ENCODE measurements at regions not wholly inside any gene's neighbourhood (a gene's known extent, or its start where the extent isn't known, plus 50 kb on each side); places are given as distances from the start of the nearest gene placed in this dataset.

DNA sequence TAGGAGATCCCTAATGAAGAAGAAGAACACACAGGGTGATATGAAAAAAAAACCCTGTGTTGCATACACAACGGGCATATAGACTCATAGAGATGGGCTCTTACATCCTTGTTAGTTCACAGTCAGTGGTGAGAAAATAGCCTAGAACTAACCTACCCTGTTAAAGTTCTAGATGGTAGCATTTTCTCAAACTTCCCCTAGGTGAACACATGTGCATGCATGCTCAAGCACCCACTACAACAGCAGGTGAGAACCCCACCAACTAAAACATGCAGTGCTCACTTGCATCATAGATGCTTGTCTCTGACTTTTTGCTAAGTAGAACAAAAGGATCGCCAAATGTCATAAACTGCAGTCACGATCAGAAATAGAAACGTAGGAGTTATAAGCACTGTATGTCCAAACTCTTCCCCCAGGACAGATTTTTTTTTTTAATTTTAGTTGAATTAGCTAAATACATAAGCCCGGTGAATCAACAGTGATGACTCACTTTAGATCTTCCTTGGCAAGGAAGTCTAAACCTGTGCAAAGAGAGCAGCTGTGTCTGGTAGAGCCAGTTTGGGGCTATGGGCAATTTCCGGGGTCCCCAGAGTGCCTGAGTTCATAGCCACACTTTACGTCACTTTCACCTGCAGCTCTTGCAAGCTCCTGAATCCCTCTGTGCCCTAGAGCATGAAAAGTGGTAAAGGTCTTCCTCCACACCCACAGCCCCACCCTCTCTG is 96.2 kb upstream of the SEMA6D start:
- Histone ChIP-seq H3K4me1 (ENCODE audit: insufficient read depth, low read length, poor library complexity, severe bottlenecking) (no peaks in the 10 kb centered on the region), H3K9me3 (ENCODE audit: low read depth, low read length, poor library complexity, severe bottlenecking) (no peaks in the 10 kb centered on the region), H3K27ac (ENCODE audit: low read depth, low read length, poor library complexity, severe bottlenecking) (no peak overlapping the region), H3K36me3 (ENCODE audit: insufficient read depth, low read length, poor library complexity, severe bottlenecking) (no peaks in the 10 kb centered on the region), H3K27me3 (replicated peaks; ENCODE audit: insufficient read depth, low read depth, low read length, poor library complexity) (no peaks in the 10 kb centered on the region), H3K4me3 (ENCODE audit: low read depth, low read length, poor library complexity, severe bottlenecking) (no peak overlapping the region)
- no peak for TF ChIP-seq EZH2 (IDR thresholded peaks at IDR 0.05; ENCODE audit: borderline replicate concordance, low read depth, low read length, poor library complexity, severe bottlenecking)
- TF ChIP-seq, protein P1, sequence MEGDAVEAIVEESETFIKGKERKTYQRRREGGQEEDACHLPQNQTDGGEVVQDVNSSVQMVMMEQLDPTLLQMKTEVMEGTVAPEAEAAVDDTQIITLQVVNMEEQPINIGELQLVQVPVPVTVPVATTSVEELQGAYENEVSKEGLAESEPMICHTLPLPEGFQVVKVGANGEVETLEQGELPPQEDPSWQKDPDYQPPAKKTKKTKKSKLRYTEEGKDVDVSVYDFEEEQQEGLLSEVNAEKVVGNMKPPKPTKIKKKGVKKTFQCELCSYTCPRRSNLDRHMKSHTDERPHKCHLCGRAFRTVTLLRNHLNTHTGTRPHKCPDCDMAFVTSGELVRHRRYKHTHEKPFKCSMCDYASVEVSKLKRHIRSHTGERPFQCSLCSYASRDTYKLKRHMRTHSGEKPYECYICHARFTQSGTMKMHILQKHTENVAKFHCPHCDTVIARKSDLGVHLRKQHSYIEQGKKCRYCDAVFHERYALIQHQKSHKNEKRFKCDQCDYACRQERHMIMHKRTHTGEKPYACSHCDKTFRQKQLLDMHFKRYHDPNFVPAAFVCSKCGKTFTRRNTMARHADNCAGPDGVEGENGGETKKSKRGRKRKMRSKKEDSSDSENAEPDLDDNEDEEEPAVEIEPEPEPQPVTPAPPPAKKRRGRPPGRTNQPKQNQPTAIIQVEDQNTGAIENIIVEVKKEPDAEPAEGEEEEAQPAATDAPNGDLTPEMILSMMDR (conservative IDR thresholded peaks at IDR 0.05; ENCODE audit: low read depth, low read length), result no peak
- ChIA-PET CTCF (interaction anchor here (0.5 kb wide), 1 partner anchor 54 kb away, joined by 8 read pairs; no protein-coding TSS in a partner anchor), POLR2A (ENCODE audit: low non-redundant PET) (no interaction called here)
- intact Hi-C loops (cut with micrococcal nuclease; ENCODE audit: unreplicated experiment), result no loop called here
- BruUV-seq (replicated peaks), result no TSS peak
- no peak for DNase-seq (ENCODE audit: low spot score)

DNA sequence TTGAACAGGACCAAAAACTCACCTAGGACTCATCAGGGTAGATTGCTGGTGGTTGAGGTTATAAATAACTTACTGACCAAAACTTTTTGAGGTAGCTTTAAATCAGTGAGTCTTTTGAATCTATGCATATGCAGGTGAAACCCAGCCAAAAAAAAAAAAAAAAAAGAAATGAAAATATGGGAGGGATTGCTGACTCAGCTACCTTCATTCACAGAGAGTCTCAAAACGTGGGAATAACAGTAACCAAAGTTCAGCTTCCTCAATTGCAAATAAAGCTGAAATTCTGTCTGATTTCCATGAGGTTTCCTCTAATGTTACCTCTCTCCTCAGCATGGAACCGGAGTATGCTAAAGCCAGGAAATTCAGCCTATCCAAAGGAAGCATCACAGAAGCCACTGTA is 95.2 kb upstream of the SEMA6D start:
- Histone ChIP-seq H3K9me3 (ENCODE audit: low read depth, low read length, poor library complexity, severe bottlenecking) (no peaks in the 10 kb centered on the region), H3K27me3 (replicated peaks; ENCODE audit: insufficient read depth, low read depth, low read length, poor library complexity) (no peaks in the 10 kb centered on the region), H3K27ac (ENCODE audit: low read depth, low read length, poor library complexity, severe bottlenecking) (no peak overlapping the region), H3K4me3 (ENCODE audit: low read depth, low read length, poor library complexity, severe bottlenecking) (no peak overlapping the region), H3K36me3 (ENCODE audit: insufficient read depth, low read length, poor library complexity, severe bottlenecking) (no peaks in the 10 kb centered on the region), H3K4me1 (ENCODE audit: insufficient read depth, low read length, poor library complexity, severe bottlenecking) (no peaks in the 10 kb centered on the region)
- intact Hi-C loops (cut with micrococcal nuclease; ENCODE audit: unreplicated experiment), result no loop called here
- no peak for TF ChIP-seq EZH2 (IDR thresholded peaks at IDR 0.05; ENCODE audit: borderline replicate concordance, low read depth, low read length, poor library complexity, severe bottlenecking)
- TF ChIP-seq, protein P1 (conservative IDR thresholded peaks at IDR 0.05; ENCODE audit: low read depth, low read length), result no peak
- POLR2A ChIA-PET (ENCODE audit: low non-redundant PET), result no interaction called here
- no peak for DNase-seq (ENCODE audit: low spot score)
- CTCF ChIA-PET, result interaction anchor here (0.5 kb wide), 1 partner anchor 53 kb away, joined by 8 read pairs; no protein-coding TSS in a partner anchor
- BruUV-seq (replicated peaks), result no TSS peak

DNA sequence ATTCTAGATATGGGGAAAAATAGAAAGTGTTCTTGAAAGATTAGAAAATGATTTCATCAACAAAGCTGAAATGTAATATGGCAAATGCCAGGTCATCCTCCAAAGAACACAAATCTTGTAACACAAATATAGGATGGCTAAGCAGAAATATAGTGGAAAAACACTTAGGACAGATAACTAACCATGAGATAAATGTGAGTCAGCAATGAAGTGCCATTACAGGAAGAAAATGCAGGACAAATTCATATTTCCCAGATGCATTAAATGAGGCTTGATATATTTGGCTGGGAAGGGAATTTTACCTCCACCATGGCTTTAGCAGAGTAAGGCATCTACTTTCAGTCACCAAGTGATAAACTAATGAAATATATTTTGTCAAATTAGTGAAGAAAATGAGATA is 92.8 kb upstream of the SEMA6D start:
- no peak for TF ChIP-seq EZH2 (IDR thresholded peaks at IDR 0.05; ENCODE audit: borderline replicate concordance, low read depth, low read length, poor library complexity, severe bottlenecking)
- Histone ChIP-seq H3K4me3 (ENCODE audit: low read depth, low read length, poor library complexity, severe bottlenecking) (no peak overlapping the region), H3K27me3 (replicated peaks; ENCODE audit: insufficient read depth, low read depth, low read length, poor library complexity) (no peaks in the 10 kb centered on the region), H3K9me3 (ENCODE audit: low read depth, low read length, poor library complexity, severe bottlenecking) (no peaks in the 10 kb centered on the region), H3K36me3 (ENCODE audit: insufficient read depth, low read length, poor library complexity, severe bottlenecking) (no peaks in the 10 kb centered on the region), H3K4me1 (ENCODE audit: insufficient read depth, low read length, poor library complexity, severe bottlenecking) (no peaks in the 10 kb centered on the region), H3K27ac (ENCODE audit: low read depth, low read length, poor library complexity, severe bottlenecking) (no peak overlapping the region)
- no peak for DNase-seq (ENCODE audit: low spot score)
- intact Hi-C loops (cut with micrococcal nuclease; ENCODE audit: unreplicated experiment), result no loop called here
- no TSS peak for BruUV-seq (replicated peaks)
- POLR2A ChIA-PET (ENCODE audit: low non-redundant PET), result no interaction called here
- CTCF ChIA-PET, result no interaction called here

DNA sequence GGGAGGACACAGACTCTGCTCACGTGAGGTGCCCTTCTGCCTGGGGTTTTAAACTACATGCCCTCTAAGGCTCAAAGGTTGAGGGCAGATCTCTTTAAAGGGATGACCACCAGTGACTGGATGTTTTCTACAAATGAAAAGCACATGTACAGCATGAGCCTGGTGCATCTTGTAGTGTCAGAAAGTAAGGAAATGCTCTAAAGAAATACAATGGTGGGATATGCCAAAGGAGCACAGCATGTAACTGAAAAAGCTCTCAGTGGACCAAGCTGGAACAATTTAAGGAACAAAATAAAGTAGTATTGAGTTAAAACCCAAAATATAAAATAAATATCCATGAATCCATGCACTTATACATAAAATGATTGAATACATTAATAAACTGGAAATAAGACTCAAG is 78.3 kb upstream of the SEMA6D start:
- Histone ChIP-seq H3K4me3 (ENCODE audit: low read depth, low read length, poor library complexity, severe bottlenecking) (no peak overlapping the region), H3K9me3 (ENCODE audit: low read depth, low read length, poor library complexity, severe bottlenecking) (no peaks in the 10 kb centered on the region), H3K27ac (ENCODE audit: low read depth, low read length, poor library complexity, severe bottlenecking) (no peak overlapping the region), H3K4me1 (ENCODE audit: insufficient read depth, low read length, poor library complexity, severe bottlenecking) (no peaks in the 10 kb centered on the region), H3K27me3 (replicated peaks; ENCODE audit: insufficient read depth, low read depth, low read length, poor library complexity) (no peaks in the 10 kb centered on the region), H3K36me3 (ENCODE audit: insufficient read depth, low read length, poor library complexity, severe bottlenecking) (no peaks in the 10 kb centered on the region)
- intact Hi-C loops (cut with micrococcal nuclease; ENCODE audit: unreplicated experiment), result no loop called here
- TF ChIP-seq, protein P1 (conservative IDR thresholded peaks at IDR 0.05; ENCODE audit: low read depth, low read length), result no peak
- no peak for TF ChIP-seq EZH2 (IDR thresholded peaks at IDR 0.05; ENCODE audit: borderline replicate concordance, low read depth, low read length, poor library complexity, severe bottlenecking)
- ChIA-PET POLR2A (ENCODE audit: low non-redundant PET) (no interaction called here), CTCF (no interaction called here)
- no peak for DNase-seq (ENCODE audit: low spot score)
- BruUV-seq (replicated peaks), result no TSS peak
